AG09319 (cell line): ENCODE measurements at regions not wholly inside any gene's neighbourhood (a gene's known extent, or its start where the extent isn't known, plus 50 kb on each side); places are given as distances from the start of the nearest gene placed in this dataset.

Experiments
- DNase-seq: peaks from one replicate; pipeline ENCODE4 v3.0.0-alpha.2; 2010; ENCODE audit warnings: low read depth; ENCODE audit errors: extremely low read depth
- CTCF ChIP-seq: IDR thresholded peaks from 2 replicates; pipeline ENCODE4 v1.5.1; 2011; ENCODE audit warnings: low read depth, mild to moderate bottlenecking, inconsistent platforms, low read length, moderate library complexity

GRCh38 chr2:139924070-139924469 lies 1143.9 kb upstream of the NXPH2 start:
- no peak for DNase-seq
- no peak for TF ChIP-seq CTCF

- no peak for TF ChIP-seq CTCF
- DNase-seq = no peak
Observed at GRCh38 chr2:139918982-139919381, 1138.8 kb upstream of the NXPH2 start.

- TF ChIP-seq CTCF = no peak
- no peak for DNase-seq
Observed at GRCh38 chr2:139917690-139918384, 1137.6 kb upstream of the NXPH2 start.

GRCh38 chr2:139916822-139917221 lies 1136.6 kb upstream of the NXPH2 start:
- TF ChIP-seq CTCF = no peak
- no peak for DNase-seq

GRCh38 chr2:139911160-139911559 lies 1131.0 kb upstream of the NXPH2 start:
- DNase-seq = no peak
- TF ChIP-seq CTCF = no peak

GRCh38 chr2:139909136-139909535 lies 1128.9 kb upstream of the NXPH2 start:
- TF ChIP-seq CTCF = no peak
- no peak for DNase-seq

- no peak for DNase-seq
- TF ChIP-seq CTCF = no peak
Observed at GRCh38 chr2:139905624-139906023, 1125.4 kb upstream of the NXPH2 start.
